RWPE1 (cell line): ENCODE measurements at regions not wholly inside any gene's neighbourhood (a gene's known extent, or its start where the extent isn't known, plus 50 kb on each side); places are given as distances from the start of the nearest gene placed in this dataset.

Source experiments
- CTCF ChIA-PET: fragments of 350-600 bp; sonication (Branson Sonifier 250); formaldehyde crosslinking; extraction: SDS; loops from one replicate; lab custom pipeline; 2021; lab: Yijun Ruan, JAX
- POLR2A ChIA-PET: fragments of 400-600 bp; formaldehyde crosslinking; extraction: SDS; loops from one replicate; lab custom pipeline; 2020; ENCODE audit warnings: antibody characterized with exemption; ENCODE audit not compliant: low non-redundant PET; lab: Yijun Ruan, JAX
- DNase-seq: peaks from one replicate; pipeline ENCODE4 v3.0.0; 2012; ENCODE audit warnings: low spot score
- H3K27ac ChIP-seq: fragments of 450-650 bp; 2 replicates; pipeline ENCODE4 v1.5.1; 2017
- TF ChIP-seq, protein P1 (sequence below): fragments of 450-650 bp; conservative IDR thresholded peaks from 2 replicates; pipeline ENCODE4 v1.5.1; 2017; ENCODE audit warnings: low read depth, mild to moderate bottlenecking

DNA sequence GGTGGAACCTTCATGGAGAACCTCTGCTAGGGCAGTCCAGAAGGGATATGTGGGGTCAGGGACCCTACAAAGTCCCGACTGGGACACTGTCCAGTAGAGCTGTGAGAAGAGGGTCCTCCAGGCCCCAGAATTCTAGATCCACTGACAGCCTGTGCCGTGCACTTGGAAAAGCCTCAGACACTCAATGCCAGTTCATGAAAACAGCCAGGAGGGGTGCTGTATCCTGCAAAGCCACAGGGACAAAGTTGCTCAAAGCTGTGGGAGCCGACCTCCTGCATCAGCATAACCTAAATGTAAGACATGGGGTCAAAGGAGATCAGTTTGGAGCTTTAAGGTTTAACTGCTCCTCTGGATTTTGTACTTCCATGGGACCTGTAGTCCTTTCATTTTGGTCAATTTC lies 448.8 kb upstream of the CADM2 start:
- TF ChIP-seq, protein P1, sequence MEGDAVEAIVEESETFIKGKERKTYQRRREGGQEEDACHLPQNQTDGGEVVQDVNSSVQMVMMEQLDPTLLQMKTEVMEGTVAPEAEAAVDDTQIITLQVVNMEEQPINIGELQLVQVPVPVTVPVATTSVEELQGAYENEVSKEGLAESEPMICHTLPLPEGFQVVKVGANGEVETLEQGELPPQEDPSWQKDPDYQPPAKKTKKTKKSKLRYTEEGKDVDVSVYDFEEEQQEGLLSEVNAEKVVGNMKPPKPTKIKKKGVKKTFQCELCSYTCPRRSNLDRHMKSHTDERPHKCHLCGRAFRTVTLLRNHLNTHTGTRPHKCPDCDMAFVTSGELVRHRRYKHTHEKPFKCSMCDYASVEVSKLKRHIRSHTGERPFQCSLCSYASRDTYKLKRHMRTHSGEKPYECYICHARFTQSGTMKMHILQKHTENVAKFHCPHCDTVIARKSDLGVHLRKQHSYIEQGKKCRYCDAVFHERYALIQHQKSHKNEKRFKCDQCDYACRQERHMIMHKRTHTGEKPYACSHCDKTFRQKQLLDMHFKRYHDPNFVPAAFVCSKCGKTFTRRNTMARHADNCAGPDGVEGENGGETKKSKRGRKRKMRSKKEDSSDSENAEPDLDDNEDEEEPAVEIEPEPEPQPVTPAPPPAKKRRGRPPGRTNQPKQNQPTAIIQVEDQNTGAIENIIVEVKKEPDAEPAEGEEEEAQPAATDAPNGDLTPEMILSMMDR, result no peak
- ChIA-PET CTCF (no interaction called here), POLR2A (no interaction called here)
- no peak overlapping the region for H3K27ac ChIP-seq
- DNase-seq, result no peak

DNA sequence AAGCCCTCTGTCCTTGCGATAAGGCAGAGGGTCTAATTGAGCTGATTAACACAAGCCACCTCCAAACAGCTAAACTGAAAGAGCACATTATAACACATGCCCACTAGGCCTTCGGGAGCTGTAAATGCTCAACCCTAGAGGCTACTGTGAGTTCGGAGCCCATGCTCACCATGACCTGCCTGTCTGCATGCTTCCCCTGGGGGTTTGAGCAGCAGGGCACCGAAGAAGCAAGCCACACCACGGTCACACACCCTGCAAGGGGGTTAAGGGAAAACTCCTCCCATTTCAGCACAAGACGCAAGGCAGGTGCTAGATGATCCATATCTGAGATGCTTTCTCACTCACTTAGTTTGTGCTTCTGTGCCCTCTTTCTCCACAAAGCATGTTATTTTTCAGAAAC lies 435.9 kb upstream of the CADM2 start:
- CTCF ChIA-PET, result no interaction called here
- TF ChIP-seq, protein P1, result no peak
- POLR2A ChIA-PET, result no interaction called here
- no peak overlapping the region for H3K27ac ChIP-seq
- no peak for DNase-seq

DNA sequence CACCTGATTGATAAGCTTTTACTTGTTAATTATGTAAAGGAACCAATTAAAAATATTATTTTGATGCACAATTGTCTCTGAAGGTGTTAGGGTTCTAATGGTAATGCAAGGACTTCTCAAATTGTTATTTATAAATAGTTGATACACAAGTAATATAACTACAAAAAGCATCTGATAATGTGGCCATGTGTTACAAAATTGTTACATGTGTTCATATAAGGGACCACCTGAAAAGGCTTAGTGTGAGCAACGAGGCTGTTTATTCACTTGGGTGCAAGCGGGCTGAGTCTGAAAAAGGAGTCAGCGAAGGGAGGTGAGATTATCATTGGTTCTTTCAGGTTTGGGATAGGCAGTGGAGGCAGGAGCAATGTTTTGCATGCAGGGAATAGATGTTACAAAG lies 421.9 kb upstream of the CADM2 start:
- no peak overlapping the region for H3K27ac ChIP-seq
- no peak for DNase-seq
- ChIA-PET CTCF (no interaction called here), POLR2A (no interaction called here)
- TF ChIP-seq, protein P1, result no peak

DNA sequence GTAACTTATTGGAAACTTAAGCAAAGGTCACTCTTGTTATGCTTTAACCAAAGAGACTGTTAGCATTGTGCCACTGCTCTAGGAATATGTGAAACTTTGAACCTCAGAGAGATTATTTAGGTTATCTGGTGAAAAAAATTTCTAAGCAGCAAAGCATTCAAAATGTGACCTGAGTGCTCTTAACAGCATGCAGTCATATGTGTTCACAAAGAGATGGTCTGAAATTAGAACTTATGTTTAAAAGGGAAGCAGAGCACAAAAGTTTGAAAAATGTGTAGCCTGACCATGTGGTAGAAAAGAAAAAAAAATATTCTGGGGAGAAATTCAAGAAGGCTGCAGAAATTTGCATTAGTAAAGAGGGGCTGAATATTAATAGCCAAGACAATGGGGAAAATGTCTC lies 420.2 kb upstream of the CADM2 start:
- no peak overlapping the region for H3K27ac ChIP-seq
- POLR2A ChIA-PET, result no interaction called here
- no peak for DNase-seq
- CTCF ChIA-PET, result no interaction called here
- TF ChIP-seq, protein P1, result no peak

DNA sequence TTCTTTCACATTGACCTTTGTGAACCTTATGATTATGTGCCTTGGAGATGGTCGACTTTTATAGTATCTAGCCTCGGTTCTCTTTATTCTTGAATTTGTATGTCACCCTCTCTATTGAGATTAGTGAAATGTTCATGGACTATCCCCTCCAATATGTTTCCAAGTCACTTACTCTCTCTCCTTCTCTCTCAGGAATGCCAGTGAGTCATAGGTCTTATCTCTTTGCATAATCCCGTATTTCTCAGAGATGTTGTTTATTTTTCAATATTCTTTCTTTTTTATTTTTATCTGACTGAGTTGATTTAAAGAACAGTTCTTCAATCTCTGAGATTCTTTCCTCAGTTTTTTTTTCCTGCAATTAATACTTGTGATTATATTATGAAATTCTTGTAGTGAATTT lies 411.6 kb upstream of the CADM2 start:
- no peak overlapping the region for H3K27ac ChIP-seq
- CTCF ChIA-PET, result interaction anchor here (0.6 kb wide), 1 partner anchor 638 kb away, joined by 3 read pairs; no protein-coding TSS in a partner anchor
- POLR2A ChIA-PET, result no interaction called here
- DNase-seq, result no peak
- TF ChIP-seq, protein P1, result no peak

DNA sequence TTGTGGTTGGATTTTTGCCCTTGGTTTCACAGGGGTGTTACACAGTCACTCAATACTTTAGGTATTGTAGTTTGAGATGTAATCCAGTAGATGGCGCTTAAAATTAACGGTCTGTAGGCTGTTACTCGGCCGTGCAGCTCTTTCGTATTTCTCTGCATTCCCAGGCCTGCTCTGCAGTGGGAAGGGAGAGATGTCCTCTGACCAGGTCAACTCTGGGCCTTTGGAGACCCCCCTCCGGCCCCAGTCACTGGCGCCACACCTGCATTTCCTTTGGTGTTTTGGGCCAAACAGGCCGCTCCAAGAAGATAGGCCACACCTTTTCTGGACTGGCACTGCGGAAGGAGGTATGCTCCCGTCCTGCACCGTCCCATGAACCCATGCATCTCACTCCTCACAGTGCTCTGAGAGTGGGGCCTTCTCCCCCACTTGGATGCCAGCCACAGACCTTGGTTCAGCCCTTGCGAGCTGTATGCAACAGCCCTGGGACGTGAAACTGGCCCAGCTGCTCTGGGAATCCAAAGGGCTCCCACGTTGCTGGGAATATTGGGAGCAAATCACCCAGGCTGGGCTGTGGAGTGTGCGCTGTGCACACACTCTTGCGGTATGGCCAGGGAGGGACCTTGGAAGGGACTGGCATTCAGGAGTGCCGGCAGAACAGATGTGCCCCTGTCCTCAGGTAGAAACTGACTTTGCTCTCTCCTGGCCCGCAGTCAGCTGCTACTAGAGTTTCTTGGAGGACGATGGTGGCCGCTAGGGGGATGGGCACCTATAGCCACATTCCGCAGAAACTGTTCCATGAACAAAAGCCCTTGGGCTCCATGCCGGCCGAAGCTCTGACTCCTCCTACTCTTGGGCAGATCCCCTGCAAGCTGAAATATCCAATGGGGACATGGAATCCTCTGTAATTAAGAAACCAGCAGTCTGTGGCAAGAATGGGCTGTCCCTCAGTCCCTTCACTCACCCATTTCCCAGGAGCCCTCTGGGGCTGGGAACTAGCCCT lies 410.5 kb upstream of the CADM2 start:
- H3K27ac ChIP-seq, result no peak overlapping the region
- TF ChIP-seq, protein P1, result peak; percentile 55
- CTCF ChIA-PET, result interaction anchor here (0.6 kb wide), 2 partner anchors 545 to 639 kb away, joined by 3 to 5 read pairs; no protein-coding TSS in a partner anchor
- POLR2A ChIA-PET, result no interaction called here
- DNase-seq, result peak; percentile 2
